Gastrocnemius medialis (tissue), 4 donors: ENCODE measurements at regions not wholly inside any gene's neighbourhood (a gene's known extent, or its start where the extent isn't known, plus 50 kb on each side); places are given as distances from the start of the nearest gene placed in this dataset.

Experiments used
- CTCF ChIP-seq, 5 experiments: fragments of 450-650 bp in 3 of 5; fragments of 200-600 bp in 2 of 5; sonication (generic) in 2 of 5; IDR thresholded peaks in 4 of 5; conservative IDR thresholded peaks in 1 of 5; 1 replicate in 4 of 5; 2 replicates in 1 of 5; pipeline ENCODE4 v1.5.1; 2016 to 2019; ENCODE audit warnings: antibody characterized with exemption in 5 of 5, mild to moderate bottlenecking in 3 of 5, moderate library complexity in 3 of 5
- POLR2A ChIP-seq, 2 donors: fragments of 450-650 bp; IDR thresholded peaks; one replicate each; pipeline ENCODE4 v1.6.1; 2017; ENCODE audit warnings: antibody characterized with exemption in 2 of 2, mild to moderate bottlenecking in 2 of 2, moderate library complexity in 2 of 2

DNA sequence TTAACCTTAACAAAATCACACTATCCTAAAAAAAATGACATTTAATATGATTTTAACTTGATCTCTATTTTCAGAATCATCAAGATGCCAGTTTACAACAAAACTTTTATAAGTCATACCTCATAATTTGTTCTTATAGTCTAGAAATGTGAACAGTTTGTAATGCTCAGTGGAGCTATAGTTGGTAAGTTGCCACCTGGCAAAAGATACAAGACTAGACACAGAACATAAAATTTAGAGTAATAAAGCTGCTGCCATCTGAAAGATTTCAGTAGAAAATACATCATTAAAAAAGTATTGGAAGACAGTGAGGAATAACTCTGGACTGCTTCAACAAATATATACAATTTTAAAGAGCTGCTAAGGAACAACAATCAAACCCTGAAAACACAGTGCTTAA, 233.8 kb downstream of the GABRG2 start:
- TF ChIP-seq CTCF (IDR thresholded peaks at IDR 0.05 in 4 of 5, conservative IDR thresholded peaks at IDR 0.05 in 1 of 5) (no peak), POLR2A (IDR thresholded peaks at IDR 0.05) (no peak)
